NB4 (cell line): ENCODE measurements at regions not wholly inside any gene's neighbourhood (a gene's known extent, or its start where the extent isn't known, plus 50 kb on each side); places are given as distances from the start of the nearest gene placed in this dataset.

ENCODE experiments used
- CTCF ChIP-seq: IDR thresholded peaks from one replicate; pipeline ENCODE4 v1.5.1; 2012; ENCODE audit warnings: low read depth, low read length
- POLR2A ChIP-seq: IDR thresholded peaks from 2 replicates; pipeline ENCODE4 v1.6.1; 2011; ENCODE audit warnings: mild to moderate bottlenecking; ENCODE audit not compliant: insufficient read length; ENCODE audit errors: extremely low read depth

GRCh38 chr10:78761311-78761781 lies 307.4 kb upstream of the ZMIZ1 start:
- TF ChIP-seq POLR2A (no peak), CTCF (no peak)
